Astrocyte (in vitro differentiated cells and primary cell): ENCODE measurements at regions not wholly inside any gene's neighbourhood (a gene's known extent, or its start where the extent isn't known, plus 50 kb on each side); places are given as distances from the start of the nearest gene placed in this dataset.

ENCODE experiments used
- EZH2 ChIP-seq: IDR thresholded peaks from 2 replicates; pipeline ENCODE4 v1.6.1; 2012; ENCODE audit warnings: mild to moderate bottlenecking, low read length, inconsistent platforms; ENCODE audit not compliant: insufficient read depth
- TF ChIP-seq, protein P1 (sequence below): IDR thresholded peaks from 2 replicates; pipeline ENCODE4 v1.5.1; 2011; ENCODE audit warnings: low read depth, mild to moderate bottlenecking, inconsistent platforms, low read length, moderate library complexity; ENCODE audit not compliant: insufficient read depth

DNA sequence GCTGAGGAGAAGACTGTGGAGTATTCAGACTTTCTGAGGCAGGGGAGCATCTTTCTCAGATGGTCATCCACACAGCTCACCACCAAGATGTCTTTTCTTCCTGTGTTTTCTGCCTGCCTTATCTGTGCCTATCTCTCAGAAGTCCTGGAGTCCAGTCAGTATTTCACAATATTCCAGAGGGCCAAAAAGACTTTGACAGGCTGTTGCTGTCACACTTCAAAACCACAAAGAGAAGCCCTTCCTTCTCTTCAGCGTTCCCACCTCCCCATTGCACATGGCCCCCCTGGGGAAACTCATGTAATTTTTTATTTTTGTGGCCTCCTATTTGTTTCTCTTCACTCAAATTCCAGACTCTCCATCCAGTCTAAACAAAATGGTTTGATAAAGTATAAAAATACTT, 585.2 kb downstream of the EPHA3 start:
- TF ChIP-seq, protein P1, sequence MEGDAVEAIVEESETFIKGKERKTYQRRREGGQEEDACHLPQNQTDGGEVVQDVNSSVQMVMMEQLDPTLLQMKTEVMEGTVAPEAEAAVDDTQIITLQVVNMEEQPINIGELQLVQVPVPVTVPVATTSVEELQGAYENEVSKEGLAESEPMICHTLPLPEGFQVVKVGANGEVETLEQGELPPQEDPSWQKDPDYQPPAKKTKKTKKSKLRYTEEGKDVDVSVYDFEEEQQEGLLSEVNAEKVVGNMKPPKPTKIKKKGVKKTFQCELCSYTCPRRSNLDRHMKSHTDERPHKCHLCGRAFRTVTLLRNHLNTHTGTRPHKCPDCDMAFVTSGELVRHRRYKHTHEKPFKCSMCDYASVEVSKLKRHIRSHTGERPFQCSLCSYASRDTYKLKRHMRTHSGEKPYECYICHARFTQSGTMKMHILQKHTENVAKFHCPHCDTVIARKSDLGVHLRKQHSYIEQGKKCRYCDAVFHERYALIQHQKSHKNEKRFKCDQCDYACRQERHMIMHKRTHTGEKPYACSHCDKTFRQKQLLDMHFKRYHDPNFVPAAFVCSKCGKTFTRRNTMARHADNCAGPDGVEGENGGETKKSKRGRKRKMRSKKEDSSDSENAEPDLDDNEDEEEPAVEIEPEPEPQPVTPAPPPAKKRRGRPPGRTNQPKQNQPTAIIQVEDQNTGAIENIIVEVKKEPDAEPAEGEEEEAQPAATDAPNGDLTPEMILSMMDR: no peak
- no peak for TF ChIP-seq EZH2
